ENCODE measurements at regions not wholly inside any gene's neighbourhood (a gene's known extent, or its start where the extent isn't known, plus 50 kb on each side); places are given as distances from the start of the nearest gene placed in this dataset.

GRCh38 chr7:90007831-90008230 lies 146.4 kb upstream of the STEAP1 start:
- intact Hi-C loops (cut with DNase I): no loop called here
- Histone ChIP-seq H3K27me3 (no peaks in the 10 kb centered on the region), H3K36me3 (no peaks in the 10 kb centered on the region), H3K27ac (no peak overlapping the region), H3K4me3 (no peak overlapping the region), H3K9me3 (no peaks in the 10 kb centered on the region), H3K4me1 (no peaks in the 10 kb centered on the region)
- DNase-seq: no peak
- 54 to 57% methylated on average over 3 of the region's 3 CpGs for WGBS, 2 donors
- no peak for ATAC-seq
- FAIRE-seq: no peak
- TF ChIP-seq CTCF (IDR thresholded peaks at IDR 0.05): no peak

GRCh38 chr7:90022213-90022612 lies 132.1 kb upstream of the STEAP1 start:
- intact Hi-C loops (cut with DNase I): no loop called here
- Histone ChIP-seq H3K27me3 (no peaks in the 10 kb centered on the region), H3K4me3 (no peak overlapping the region), H3K9me3 (no peaks in the 10 kb centered on the region), H3K36me3 (no peaks in the 10 kb centered on the region), H3K4me1 (no peaks in the 10 kb centered on the region), H3K27ac (no peak overlapping the region)
- FAIRE-seq (no peak), DNase-seq (no peak), ATAC-seq (no peak)
- WGBS, 2 donors: 46 to 66% methylated on average over 1 of the region's 1 CpG
- TF ChIP-seq CTCF (IDR thresholded peaks at IDR 0.05): no peak

- intact Hi-C loops (cut with DNase I): no loop called here
- ATAC-seq: no peak
- Histone ChIP-seq H3K36me3 (no peaks in the 10 kb centered on the region), H3K4me1 (no peaks in the 10 kb centered on the region), H3K27ac (no peak overlapping the region), H3K9me3 (no peaks in the 10 kb centered on the region), H3K27me3 (no peaks in the 10 kb centered on the region), H3K4me3 (no peak overlapping the region)
- 56 to 78% methylated on average over 1 of the region's 1 CpG for WGBS, 2 donors
- no peak for TF ChIP-seq CTCF (IDR thresholded peaks at IDR 0.05)
- no peak for FAIRE-seq
- DNase-seq: no peak
Measured at GRCh38 chr7:90025771-90026170, 128.5 kb upstream of the STEAP1 start.

- Histone ChIP-seq H3K36me3 (no peaks in the 10 kb centered on the region), H3K27ac (no peak overlapping the region), H3K4me3 (no peak overlapping the region), H3K4me1 (no peaks in the 10 kb centered on the region), H3K9me3 (no peaks in the 10 kb centered on the region), H3K27me3 (no peaks in the 10 kb centered on the region)
- ATAC-seq (no peak), DNase-seq (no peak), FAIRE-seq (no peak)
- WGBS, 2 donors: 56 to 62% methylated on average over 4 of the region's 4 CpGs
- intact Hi-C loops (cut with DNase I): no loop called here
- no peak for TF ChIP-seq CTCF (IDR thresholded peaks at IDR 0.05)
Measured at GRCh38 chr7:90033850-90034249, 120.4 kb upstream of the STEAP1 start.

GRCh38 chr7:90053094-90053493 lies 101.2 kb upstream of the STEAP1 start:
- no peak overlapping the region for H3K27ac ChIP-seq
- no peaks in the 10 kb centered on the region for H3K27me3 ChIP-seq
- no peak for FAIRE-seq
- DNase-seq: no peak
- H3K9me3 ChIP-seq: no peaks in the 10 kb centered on the region
- H3K4me3 ChIP-seq: no peak overlapping the region
- H3K36me3 ChIP-seq: no peaks in the 10 kb centered on the region
- intact Hi-C loops (cut with DNase I): no loop called here
- TF ChIP-seq CTCF (IDR thresholded peaks at IDR 0.05): no peak
- no peak for ATAC-seq
- WGBS, 2 donors: 53 to 74% methylated on average over 3 of the region's 3 CpGs
- no peaks in the 10 kb centered on the region for H3K4me1 ChIP-seq
